GM12878 (cell line): ENCODE measurements at regions not wholly inside any gene's neighbourhood (a gene's known extent, or its start where the extent isn't known, plus 50 kb on each side); places are given as distances from the start of the nearest gene placed in this dataset.

Experiments used
- ASH2L ChIP-seq: fragments of 300-600, 200-600 bp; sonication (generic); IDR thresholded peaks from 2 replicates; pipeline ENCODE4 v1.6.1; 2017; ENCODE audit warnings: low read depth, mild to moderate bottlenecking, borderline replicate concordance
- CBFB ChIP-seq: IDR thresholded peaks from 2 replicates; pipeline ENCODE4 v1.6.1; 2016; ENCODE audit warnings: antibody characterized with exemption, low read depth
- CHD2 ChIP-seq: IDR thresholded peaks from 2 replicates; pipeline ENCODE4 v1.6.1; 2011; ENCODE audit warnings: low read depth, low read length, improper control_type of control experiment, borderline replicate concordance
- CREM ChIP-seq: IDR thresholded peaks from 2 replicates; pipeline ENCODE4 v1.6.1; 2014; ENCODE audit warnings: antibody characterized with exemption, low read depth
- EZH2 ChIP-seq: IDR thresholded peaks from 2 replicates; pipeline ENCODE4 v1.6.1; 2012; ENCODE audit warnings: low read depth, mild to moderate bottlenecking, control low read depth, inconsistent platforms, low read length, borderline replicate concordance; ENCODE audit not compliant: control insufficient read depth
- HDGF ChIP-seq: fragments of 450-650 bp; IDR thresholded peaks from 2 replicates; pipeline ENCODE4 v1.6.1; 2016; ENCODE audit warnings: antibody characterized with exemption
- IKZF1 ChIP-seq: fragments of 450-650 bp; conservative IDR thresholded peaks from 2 replicates; pipeline ENCODE4 v1.6.1; 2017; ENCODE audit warnings: antibody characterized with exemption, mild to moderate bottlenecking
- JUND ChIP-seq: IDR thresholded peaks from 2 replicates; pipeline ENCODE4 v1.6.1; 2012; ENCODE audit warnings: low read depth, mild to moderate bottlenecking, low read length, improper control_type of control experiment, moderate library complexity
- MTA2 ChIP-seq: fragments of 450-650 bp; IDR thresholded peaks from 2 replicates; pipeline ENCODE4 v1.6.1; 2016; ENCODE audit warnings: low read depth, mild to moderate bottlenecking, moderate library complexity
- NBN ChIP-seq: fragments of 450-650 bp; IDR thresholded peaks from 2 replicates; pipeline ENCODE4 v1.6.1; 2016
- NFIC ChIP-seq: IDR thresholded peaks from 2 replicates; pipeline ENCODE4 v1.6.1; 2012; ENCODE audit warnings: low read depth, mild to moderate bottlenecking, inconsistent platforms, low read length, moderate library complexity
- PAX5 ChIP-seq: IDR thresholded peaks from 2 replicates; pipeline ENCODE4 v1.6.1; 2011; ENCODE audit warnings: low read depth, low read length, borderline replicate concordance
- PML ChIP-seq: IDR thresholded peaks from 2 replicates; pipeline ENCODE4 v1.6.1; 2012; ENCODE audit warnings: low read length, inconsistent platforms
- POLR2AphosphoS5 ChIP-seq: IDR thresholded peaks from 2 replicates; pipeline ENCODE4 v1.6.1; 2011; ENCODE audit warnings: mild to moderate bottlenecking, low read length, inconsistent platforms
- POU2F2 ChIP-seq: IDR thresholded peaks from 3 replicates; pipeline ENCODE4 v1.6.1; 2011; ENCODE audit warnings: low read depth, mild to moderate bottlenecking, low read length, borderline replicate concordance
- RELA ChIP-seq: fragments of 450-650 bp; IDR thresholded peaks from 2 replicates; pipeline ENCODE4 v1.8.0; 2014; ENCODE audit warnings: borderline replicate concordance; ENCODE audit not compliant: partially characterized antibody
- RUNX3 ChIP-seq: IDR thresholded peaks from 2 replicates; pipeline ENCODE4 v1.6.1; 2012; ENCODE audit warnings: low read length, inconsistent platforms
- SIN3A ChIP-seq: IDR thresholded peaks from 2 replicates; pipeline ENCODE4 v1.6.1; 2012; ENCODE audit warnings: low read depth, low read length, improper control_type of control experiment
- SPI1 ChIP-seq: IDR thresholded peaks from 2 replicates; pipeline ENCODE4 v1.6.1; 2011; ENCODE audit warnings: low read depth, mild to moderate bottlenecking, low read length, moderate library complexity, borderline replicate concordance; ENCODE audit not compliant: insufficient read depth
- SREBF2 ChIP-seq: IDR thresholded peaks from 2 replicates; pipeline ENCODE4 v1.6.1; 2012; ENCODE audit warnings: mild to moderate bottlenecking, low read length
- STAT3 ChIP-seq: IDR thresholded peaks from 2 replicates; pipeline ENCODE4 v1.6.1; 2011; ENCODE audit warnings: low read depth, low read length, improper control_type of control experiment
- TCF12 ChIP-seq: IDR thresholded peaks from 2 replicates; pipeline ENCODE4 v1.6.1; 2011; ENCODE audit warnings: low read depth, mild to moderate bottlenecking, low read length
- ZNF274 ChIP-seq: IDR thresholded peaks from one replicate; pipeline ENCODE4 v1.8.0; 2011; ENCODE audit not compliant: insufficient read length, insufficient read depth
- ZNF384 ChIP-seq: IDR thresholded peaks from 2 replicates; pipeline ENCODE4 v1.6.1; 2012; ENCODE audit warnings: low read depth, mild to moderate bottlenecking, low read length, improper control_type of control experiment, borderline replicate concordance
- TF ChIP-seq, protein P1 (sequence below): fragments of 450-650 bp; IDR thresholded peaks from 2 replicates; pipeline ENCODE4 v1.6.1; 2017; ENCODE audit warnings: low read depth, mild to moderate bottlenecking, moderate library complexity
- TF ChIP-seq, protein P2 (sequence below): IDR thresholded peaks from 2 replicates; pipeline ENCODE4 v1.6.1; 2011; ENCODE audit warnings: mild to moderate bottlenecking, low read depth, low read length, moderate library complexity; ENCODE audit not compliant: insufficient replicate concordance
- TF ChIP-seq, protein P3 (sequence below): fragments of 450-650 bp; IDR thresholded peaks from 2 replicates; pipeline ENCODE4 v1.6.1; 2016; ENCODE audit warnings: mild to moderate bottlenecking
- TF ChIP-seq, protein P4 (sequence below): IDR thresholded peaks from 2 replicates; pipeline ENCODE4 v1.6.1; 2012; ENCODE audit warnings: low read depth, low read length, improper control_type of control experiment

DNA sequence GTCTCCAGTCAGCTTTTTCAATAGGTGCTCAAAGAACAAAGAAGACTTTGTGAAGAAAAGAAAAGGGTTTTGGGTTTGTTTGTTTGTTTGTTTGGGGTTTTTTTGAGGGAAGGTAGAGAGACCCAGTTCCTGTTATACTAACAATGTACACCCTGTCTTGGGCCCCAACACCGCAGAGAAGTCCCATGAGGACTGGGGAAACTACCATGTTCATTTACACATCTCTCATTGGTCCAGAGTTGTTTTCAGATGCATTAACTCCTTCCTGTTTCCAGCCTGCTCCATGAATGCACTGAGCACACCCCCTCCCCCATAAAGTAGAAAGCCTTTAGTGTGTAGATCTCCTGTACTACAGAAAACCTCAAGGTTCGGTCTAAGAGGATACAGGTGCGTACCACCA is 51.1 kb upstream of the SLC8A3 start (continued):
- TF ChIP-seq IKZF1 (0 out of 2 replicates have a peak, but pooled peaks have one; percentile 22), TCF12 (no peak), CBFB (no peak), SIN3A (no peak), HDGF (no peak), RELA (no peak), SPI1 (peak; percentile 75), CREM (no peak), RUNX3 (peak; percentile 64), POLR2AphosphoS5 (no peak), ZNF384 (no peak), NFIC (no peak), SREBF2 (no peak), MTA2 (peak; percentile 69), ZNF274 (no peak), NBN (no peak), PML (no peak), ASH2L (no peak), PAX5 (peak; percentile 41; the same call in 1 of the 2 replicates), EZH2 (no peak), POU2F2 (peak; percentile 58; the same call in 1 of the 3 replicates), CHD2 (no peak; the same call in 1 of the 2 replicates), JUND (no peak), STAT3 (no peak)
- TF ChIP-seq, protein P1, sequence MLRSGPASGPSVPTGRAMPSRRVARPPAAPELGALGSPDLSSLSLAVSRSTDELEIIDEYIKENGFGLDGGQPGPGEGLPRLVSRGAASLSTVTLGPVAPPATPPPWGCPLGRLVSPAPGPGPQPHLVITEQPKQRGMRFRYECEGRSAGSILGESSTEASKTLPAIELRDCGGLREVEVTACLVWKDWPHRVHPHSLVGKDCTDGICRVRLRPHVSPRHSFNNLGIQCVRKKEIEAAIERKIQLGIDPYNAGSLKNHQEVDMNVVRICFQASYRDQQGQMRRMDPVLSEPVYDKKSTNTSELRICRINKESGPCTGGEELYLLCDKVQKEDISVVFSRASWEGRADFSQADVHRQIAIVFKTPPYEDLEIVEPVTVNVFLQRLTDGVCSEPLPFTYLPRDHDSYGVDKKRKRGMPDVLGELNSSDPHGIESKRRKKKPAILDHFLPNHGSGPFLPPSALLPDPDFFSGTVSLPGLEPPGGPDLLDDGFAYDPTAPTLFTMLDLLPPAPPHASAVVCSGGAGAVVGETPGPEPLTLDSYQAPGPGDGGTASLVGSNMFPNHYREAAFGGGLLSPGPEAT, result peak; percentile 65; the same call in 1 of the 2 replicates
- TF ChIP-seq, protein P2, sequence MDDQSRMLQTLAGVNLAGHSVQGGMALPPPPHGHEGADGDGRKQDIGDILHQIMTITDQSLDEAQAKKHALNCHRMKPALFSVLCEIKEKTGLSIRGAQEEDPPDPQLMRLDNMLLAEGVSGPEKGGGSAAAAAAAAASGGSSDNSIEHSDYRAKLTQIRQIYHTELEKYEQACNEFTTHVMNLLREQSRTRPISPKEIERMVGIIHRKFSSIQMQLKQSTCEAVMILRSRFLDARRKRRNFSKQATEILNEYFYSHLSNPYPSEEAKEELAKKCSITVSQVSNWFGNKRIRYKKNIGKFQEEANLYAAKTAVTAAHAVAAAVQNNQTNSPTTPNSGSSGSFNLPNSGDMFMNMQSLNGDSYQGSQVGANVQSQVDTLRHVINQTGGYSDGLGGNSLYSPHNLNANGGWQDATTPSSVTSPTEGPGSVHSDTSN, result no peak
- TF ChIP-seq, protein P3, sequence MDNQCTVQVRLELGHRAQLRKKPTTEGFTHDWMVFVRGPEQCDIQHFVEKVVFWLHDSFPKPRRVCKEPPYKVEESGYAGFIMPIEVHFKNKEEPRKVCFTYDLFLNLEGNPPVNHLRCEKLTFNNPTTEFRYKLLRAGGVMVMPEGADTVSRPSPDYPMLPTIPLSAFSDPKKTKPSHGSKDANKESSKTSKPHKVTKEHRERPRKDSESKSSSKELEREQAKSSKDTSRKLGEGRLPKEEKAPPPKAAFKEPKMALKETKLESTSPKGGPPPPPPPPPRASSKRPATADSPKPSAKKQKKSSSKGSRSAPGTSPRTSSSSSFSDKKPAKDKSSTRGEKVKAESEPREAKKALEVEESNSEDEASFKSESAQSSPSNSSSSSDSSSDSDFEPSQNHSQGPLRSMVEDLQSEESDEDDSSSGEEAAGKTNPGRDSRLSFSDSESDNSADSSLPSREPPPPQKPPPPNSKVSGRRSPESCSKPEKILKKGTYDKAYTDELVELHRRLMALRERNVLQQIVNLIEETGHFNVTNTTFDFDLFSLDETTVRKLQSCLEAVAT, result no peak
- TF ChIP-seq, protein P4, sequence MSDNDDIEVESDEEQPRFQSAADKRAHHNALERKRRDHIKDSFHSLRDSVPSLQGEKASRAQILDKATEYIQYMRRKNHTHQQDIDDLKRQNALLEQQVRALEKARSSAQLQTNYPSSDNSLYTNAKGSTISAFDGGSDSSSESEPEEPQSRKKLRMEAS, result no peak
